HepG2 (cell line): ENCODE measurements at regions not wholly inside any gene's neighbourhood (a gene's known extent, or its start where the extent isn't known, plus 50 kb on each side); places are given as distances from the start of the nearest gene placed in this dataset.

ENCODE experiments used
- CEBPB ChIP-seq: IDR thresholded peaks from 2 replicates; pipeline ENCODE4 v1.6.1; 2011; ENCODE audit warnings: low read depth, low read length, improper control_type of control experiment, borderline replicate concordance
- DDIT3 ChIP-seq: sonication (generic); formaldehyde crosslinking; IDR thresholded peaks from 2 replicates; pipeline ENCODE4 v1.4.0; 2020; ENCODE audit warnings: mild to moderate bottlenecking, missing genetic modification reagents
- ETS1 ChIP-seq: sonication (generic); formaldehyde crosslinking; IDR thresholded peaks from 2 replicates; pipeline ENCODE4 v1.4.0; 2020; ENCODE audit warnings: missing genetic modification reagents
- FOXA3 ChIP-seq: IDR thresholded peaks from 2 replicates; pipeline ENCODE4 v1.6.1; 2016; ENCODE audit warnings: missing genetic modification reagents, missing compliant biosample characterization
- IRF2 ChIP-seq: IDR thresholded peaks from 2 replicates; pipeline ENCODE4 v1.6.1; 2018; ENCODE audit warnings: missing genetic modification reagents, missing compliant biosample characterization
- SALL1 ChIP-seq: sonication (generic); formaldehyde crosslinking; IDR thresholded peaks from 2 replicates; pipeline ENCODE4 v1.8.0; 2022; ENCODE audit warnings: mild to moderate bottlenecking, missing genetic modification reagents
- TCF7 ChIP-seq: sonication (generic); IDR thresholded peaks from 2 replicates; pipeline ENCODE4 v1.6.1; 2016; ENCODE audit warnings: antibody characterized with exemption, low read depth
- THAP11 ChIP-seq: IDR thresholded peaks from 2 replicates; pipeline ENCODE4 v1.6.1; 2016; ENCODE audit warnings: missing biosample characterization, missing genetic modification reagents
- TF ChIP-seq, protein P1 (sequence below): sonication (generic); formaldehyde crosslinking; IDR thresholded peaks from 2 replicates; pipeline ENCODE4 v1.8.0; 2023; ENCODE audit warnings: mild to moderate bottlenecking, missing genetic modification reagents
- TF ChIP-seq, protein P2 (sequence below): sonication (generic); formaldehyde crosslinking; conservative IDR thresholded peaks from 2 replicates; pipeline ENCODE4 v1.4.0; 2020; ENCODE audit warnings: missing genetic modification reagents
- TF ChIP-seq, protein P3 (sequence below): IDR thresholded peaks from 2 replicates; pipeline ENCODE4 v1.6.1; 2016; ENCODE audit warnings: low read depth
- TF ChIP-seq, protein P4 (sequence below): sonication (generic); IDR thresholded peaks from 2 replicates; pipeline ENCODE4 v1.6.1; 2016; ENCODE audit warnings: low read depth, borderline replicate concordance
- TF ChIP-seq, protein P5 (sequence below): sonication (generic); formaldehyde crosslinking; IDR thresholded peaks from 2 replicates; pipeline ENCODE4 v1.5.0; 2020; ENCODE audit warnings: mild to moderate bottlenecking, missing genetic modification reagents, moderate library complexity

GRCh38 chr6:4403828-4404227 lies 268.5 kb upstream of the ECI2 start:
- TF ChIP-seq, protein P1, sequence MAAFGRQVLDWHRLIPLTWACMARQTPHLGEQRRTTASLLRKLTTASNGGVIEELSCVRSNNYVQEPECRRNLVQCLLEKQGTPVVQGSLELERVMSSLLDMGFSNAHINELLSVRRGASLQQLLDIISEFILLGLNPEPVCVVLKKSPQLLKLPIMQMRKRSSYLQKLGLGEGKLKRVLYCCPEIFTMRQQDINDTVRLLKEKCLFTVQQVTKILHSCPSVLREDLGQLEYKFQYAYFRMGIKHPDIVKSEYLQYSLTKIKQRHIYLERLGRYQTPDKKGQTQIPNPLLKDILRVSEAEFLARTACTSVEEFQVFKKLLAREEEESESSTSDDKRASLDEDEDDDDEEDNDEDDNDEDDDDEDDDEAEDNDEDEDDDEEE (CRISPR knock-in tag): no peak
- TF ChIP-seq, protein P2, sequence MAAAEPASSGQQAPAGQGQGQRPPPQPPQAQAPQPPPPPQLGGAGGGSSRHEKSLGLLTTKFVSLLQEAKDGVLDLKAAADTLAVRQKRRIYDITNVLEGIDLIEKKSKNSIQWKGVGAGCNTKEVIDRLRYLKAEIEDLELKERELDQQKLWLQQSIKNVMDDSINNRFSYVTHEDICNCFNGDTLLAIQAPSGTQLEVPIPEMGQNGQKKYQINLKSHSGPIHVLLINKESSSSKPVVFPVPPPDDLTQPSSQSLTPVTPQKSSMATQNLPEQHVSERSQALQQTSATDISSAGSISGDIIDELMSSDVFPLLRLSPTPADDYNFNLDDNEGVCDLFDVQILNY (CRISPR knock-in tag): no peak
- TF ChIP-seq, protein P3, sequence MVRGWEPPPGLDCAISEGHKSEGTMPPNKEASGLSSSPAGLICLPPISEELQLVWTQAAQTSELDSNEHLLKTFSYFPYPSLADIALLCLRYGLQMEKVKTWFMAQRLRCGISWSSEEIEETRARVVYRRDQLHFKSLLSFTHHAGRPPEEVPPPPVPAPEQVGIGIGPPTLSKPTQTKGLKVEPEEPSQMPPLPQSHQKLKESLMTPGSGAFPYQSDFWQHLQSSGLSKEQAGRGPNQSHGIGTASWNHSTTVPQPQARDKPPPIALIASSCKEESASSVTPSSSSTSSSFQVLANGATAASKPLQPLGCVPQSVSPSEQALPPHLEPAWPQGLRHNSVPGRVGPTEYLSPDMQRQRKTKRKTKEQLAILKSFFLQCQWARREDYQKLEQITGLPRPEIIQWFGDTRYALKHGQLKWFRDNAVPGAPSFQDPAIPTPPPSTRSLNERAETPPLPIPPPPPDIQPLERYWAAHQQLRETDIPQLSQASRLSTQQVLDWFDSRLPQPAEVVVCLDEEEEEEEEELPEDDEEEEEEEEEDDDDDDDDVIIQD (CRISPR knock-in tag): no peak
- TF ChIP-seq, protein P4, sequence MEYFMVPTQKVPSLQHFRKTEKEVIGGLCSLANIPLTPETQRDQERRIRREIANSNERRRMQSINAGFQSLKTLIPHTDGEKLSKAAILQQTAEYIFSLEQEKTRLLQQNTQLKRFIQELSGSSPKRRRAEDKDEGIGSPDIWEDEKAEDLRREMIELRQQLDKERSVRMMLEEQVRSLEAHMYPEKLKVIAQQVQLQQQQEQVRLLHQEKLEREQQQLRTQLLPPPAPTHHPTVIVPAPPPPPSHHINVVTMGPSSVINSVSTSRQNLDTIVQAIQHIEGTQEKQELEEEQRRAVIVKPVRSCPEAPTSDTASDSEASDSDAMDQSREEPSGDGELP: no peak
- TF ChIP-seq SALL1 (CRISPR knock-in tag) (no peak), FOXA3 (CRISPR knock-in tag) (no peak), TCF7 (no peak), THAP11 (CRISPR knock-in tag) (no peak), DDIT3 (CRISPR knock-in tag) (no peak), ETS1 (CRISPR knock-in tag) (no peak), IRF2 (CRISPR knock-in tag) (no peak), CEBPB (no peak)
- TF ChIP-seq, protein P5, sequence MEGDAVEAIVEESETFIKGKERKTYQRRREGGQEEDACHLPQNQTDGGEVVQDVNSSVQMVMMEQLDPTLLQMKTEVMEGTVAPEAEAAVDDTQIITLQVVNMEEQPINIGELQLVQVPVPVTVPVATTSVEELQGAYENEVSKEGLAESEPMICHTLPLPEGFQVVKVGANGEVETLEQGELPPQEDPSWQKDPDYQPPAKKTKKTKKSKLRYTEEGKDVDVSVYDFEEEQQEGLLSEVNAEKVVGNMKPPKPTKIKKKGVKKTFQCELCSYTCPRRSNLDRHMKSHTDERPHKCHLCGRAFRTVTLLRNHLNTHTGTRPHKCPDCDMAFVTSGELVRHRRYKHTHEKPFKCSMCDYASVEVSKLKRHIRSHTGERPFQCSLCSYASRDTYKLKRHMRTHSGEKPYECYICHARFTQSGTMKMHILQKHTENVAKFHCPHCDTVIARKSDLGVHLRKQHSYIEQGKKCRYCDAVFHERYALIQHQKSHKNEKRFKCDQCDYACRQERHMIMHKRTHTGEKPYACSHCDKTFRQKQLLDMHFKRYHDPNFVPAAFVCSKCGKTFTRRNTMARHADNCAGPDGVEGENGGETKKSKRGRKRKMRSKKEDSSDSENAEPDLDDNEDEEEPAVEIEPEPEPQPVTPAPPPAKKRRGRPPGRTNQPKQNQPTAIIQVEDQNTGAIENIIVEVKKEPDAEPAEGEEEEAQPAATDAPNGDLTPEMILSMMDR: no peak
